A673 (cell line): ENCODE measurements at regions not wholly inside any gene's neighbourhood (a gene's known extent, or its start where the extent isn't known, plus 50 kb on each side); places are given as distances from the start of the nearest gene placed in this dataset.

Source experiments
- EZH2 ChIP-seq: fragments of 200-600 bp; sonication (generic); IDR thresholded peaks from 2 replicates; pipeline ENCODE4 v1.6.1; 2017; ENCODE audit warnings: borderline replicate concordance, low read depth, mild to moderate bottlenecking, mixed read lengths, antibody characterized with exemption, low read length; ENCODE audit not compliant: poor library complexity, severe bottlenecking
- TF ChIP-seq, protein P1 (sequence below): fragments of 300-800, 200-600 bp; sonication (generic); conservative IDR thresholded peaks from 2 replicates; pipeline ENCODE4 v1.5.1; 2017; ENCODE audit warnings: low read depth, mild to moderate bottlenecking, antibody characterized with exemption, low read length, moderate library complexity, mixed read lengths

DNA sequence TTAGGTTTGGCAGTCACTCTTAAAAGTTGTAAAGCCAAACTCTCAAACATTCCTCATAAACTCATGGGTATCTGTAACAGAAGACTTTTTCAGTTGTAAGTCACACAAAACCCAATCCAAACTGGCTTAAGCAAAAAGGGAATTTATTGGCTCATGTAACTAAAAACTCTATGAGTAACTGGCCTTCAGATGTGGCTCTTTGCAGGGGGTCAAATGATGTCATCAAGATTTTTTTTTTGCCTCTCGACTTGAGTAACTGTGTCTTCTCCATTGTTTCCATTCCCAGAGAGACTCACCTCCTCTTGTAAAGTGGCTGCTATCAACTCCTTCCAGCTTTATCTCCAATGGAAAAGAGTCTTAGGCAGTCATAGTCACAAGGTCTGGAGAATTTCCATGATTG lies 645.0 kb downstream of the DHX35 start:
- no peak for TF ChIP-seq EZH2
- TF ChIP-seq, protein P1, sequence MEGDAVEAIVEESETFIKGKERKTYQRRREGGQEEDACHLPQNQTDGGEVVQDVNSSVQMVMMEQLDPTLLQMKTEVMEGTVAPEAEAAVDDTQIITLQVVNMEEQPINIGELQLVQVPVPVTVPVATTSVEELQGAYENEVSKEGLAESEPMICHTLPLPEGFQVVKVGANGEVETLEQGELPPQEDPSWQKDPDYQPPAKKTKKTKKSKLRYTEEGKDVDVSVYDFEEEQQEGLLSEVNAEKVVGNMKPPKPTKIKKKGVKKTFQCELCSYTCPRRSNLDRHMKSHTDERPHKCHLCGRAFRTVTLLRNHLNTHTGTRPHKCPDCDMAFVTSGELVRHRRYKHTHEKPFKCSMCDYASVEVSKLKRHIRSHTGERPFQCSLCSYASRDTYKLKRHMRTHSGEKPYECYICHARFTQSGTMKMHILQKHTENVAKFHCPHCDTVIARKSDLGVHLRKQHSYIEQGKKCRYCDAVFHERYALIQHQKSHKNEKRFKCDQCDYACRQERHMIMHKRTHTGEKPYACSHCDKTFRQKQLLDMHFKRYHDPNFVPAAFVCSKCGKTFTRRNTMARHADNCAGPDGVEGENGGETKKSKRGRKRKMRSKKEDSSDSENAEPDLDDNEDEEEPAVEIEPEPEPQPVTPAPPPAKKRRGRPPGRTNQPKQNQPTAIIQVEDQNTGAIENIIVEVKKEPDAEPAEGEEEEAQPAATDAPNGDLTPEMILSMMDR, result no peak
